NCI-H510A (cell line): ENCODE measurements at regions not wholly inside any gene's neighbourhood (a gene's known extent, or its start where the extent isn't known, plus 50 kb on each side); places are given as distances from the start of the nearest gene placed in this dataset.
"Not testable (repeated sequence)": the region's sequence is repeated elsewhere in the genome, so short reads cannot be mapped to it uniquely, and the experiment has no call there.

Experiments used
- DNase-seq: peaks from one replicate; lab custom pipeline; 2025; lab: John Stamatoyannopoulos, UW

DNA sequence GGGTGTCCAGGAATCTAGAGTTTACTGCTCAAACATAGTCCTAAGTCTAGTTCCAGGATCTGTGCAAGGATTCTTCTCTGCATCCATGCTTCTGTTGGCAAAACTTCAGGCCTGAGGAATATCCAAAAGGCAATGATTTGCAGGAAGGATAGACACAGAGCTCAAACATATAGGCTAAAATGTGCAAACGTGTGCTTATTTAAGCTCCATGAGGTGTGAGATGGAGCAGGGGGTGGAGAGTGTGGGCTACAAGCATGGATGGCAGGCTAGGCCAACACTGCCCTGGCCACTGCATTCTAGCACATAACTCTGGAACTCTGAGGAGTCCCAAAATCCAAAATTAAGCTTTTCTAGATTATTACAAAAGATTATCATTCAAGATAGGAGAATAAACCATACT is 301.1 kb downstream of the PAX3 start:
- DNase-seq: no peak

DNA sequence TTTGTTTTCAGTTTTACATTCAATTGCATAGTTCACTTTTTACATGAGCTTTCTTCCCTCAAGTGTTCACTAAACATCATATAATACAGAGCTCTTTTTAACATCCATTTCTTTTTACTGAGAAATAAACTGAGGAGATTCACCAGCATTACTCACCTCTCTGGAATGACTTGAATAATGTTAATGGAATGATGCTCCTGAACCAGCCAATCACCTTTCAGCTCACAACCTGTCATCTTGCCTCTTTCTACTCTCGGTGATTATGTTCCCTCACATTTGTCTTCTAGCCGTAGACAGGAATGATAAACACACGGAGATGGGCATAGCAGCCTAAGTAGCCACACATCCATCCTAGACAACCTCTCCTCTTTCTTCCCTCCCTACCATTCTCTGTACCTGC is 301.7 kb downstream of the PAX3 start:
- no peak for DNase-seq

- no peak for DNase-seq
These were observed 303.9 kb downstream of the PAX3 start for GRCh38 chr2:221994926-221995325.

GRCh38 chr2:221984376-221984775 is 314.4 kb downstream of the PAX3 start:
- not testable (repeated sequence) for DNase-seq

DNA sequence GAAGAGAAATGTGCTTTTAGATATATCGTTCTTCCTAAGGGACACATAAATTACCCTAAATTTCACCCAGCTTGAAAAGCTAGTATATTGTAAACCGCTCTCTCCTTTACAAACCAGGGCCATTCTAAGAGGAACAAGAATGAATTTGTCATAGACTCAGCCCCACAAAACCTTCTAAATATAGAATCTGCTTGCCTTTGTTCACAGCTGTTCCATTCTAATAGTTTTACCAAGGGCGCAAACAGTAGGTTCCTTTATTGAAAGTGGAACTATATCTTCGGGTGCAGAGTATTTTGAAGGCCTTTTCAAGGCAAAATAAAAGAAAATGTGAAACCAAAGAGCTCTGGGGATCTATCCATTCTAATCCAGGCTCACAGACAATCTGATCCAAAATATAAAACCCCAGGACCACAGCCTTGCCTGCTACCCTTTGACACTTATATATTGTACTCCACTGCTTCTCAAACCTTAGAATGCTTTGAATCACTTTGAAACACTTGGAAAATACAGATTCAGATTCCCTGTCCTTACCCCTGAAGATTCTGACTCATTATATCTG is 316.8 kb downstream of the PAX3 start:
- no peak for DNase-seq

DNA sequence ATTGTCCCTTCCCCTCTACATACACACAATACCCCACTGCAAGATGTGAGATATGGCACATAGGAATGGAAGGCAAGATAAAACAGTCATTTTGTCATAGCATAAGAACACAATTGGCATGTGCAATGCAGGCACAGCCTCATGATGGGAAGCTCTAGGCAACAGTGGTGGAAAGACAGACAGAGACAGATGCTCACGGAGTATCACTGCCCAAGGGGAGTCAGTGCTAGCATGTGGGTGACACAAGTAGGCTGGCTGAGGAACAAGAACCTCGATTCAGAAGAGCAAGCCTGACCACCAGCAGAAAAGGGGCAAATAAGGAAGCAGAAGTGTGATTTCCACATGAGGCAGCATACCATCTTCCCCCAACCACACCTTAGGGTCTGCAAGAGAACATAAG is 323.6 kb downstream of the PAX3 start:
- no peak for DNase-seq

DNA sequence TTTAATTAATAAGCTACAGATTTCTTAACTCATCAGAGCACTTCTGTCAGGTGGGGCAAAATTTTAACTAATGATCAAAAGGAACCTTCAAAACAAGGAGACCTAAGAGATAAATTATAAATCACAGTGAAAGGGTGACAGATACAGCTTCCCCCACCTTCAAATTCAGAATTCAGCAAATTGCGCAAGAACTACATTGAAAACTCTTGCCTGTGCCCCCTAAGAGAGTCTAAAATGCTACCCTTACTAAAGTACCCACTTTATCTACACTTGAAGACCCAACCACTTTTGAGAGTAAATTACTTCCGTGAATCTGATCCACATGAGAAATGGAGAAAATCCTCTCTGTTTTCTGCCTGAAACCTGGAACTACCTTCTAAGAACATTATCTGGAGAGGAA is 324.9 kb downstream of the PAX3 start:
- no peak for DNase-seq

- DNase-seq: no peak
These were observed 325.3 kb downstream of the PAX3 start for GRCh38 chr2:221973502-221973901.

DNA sequence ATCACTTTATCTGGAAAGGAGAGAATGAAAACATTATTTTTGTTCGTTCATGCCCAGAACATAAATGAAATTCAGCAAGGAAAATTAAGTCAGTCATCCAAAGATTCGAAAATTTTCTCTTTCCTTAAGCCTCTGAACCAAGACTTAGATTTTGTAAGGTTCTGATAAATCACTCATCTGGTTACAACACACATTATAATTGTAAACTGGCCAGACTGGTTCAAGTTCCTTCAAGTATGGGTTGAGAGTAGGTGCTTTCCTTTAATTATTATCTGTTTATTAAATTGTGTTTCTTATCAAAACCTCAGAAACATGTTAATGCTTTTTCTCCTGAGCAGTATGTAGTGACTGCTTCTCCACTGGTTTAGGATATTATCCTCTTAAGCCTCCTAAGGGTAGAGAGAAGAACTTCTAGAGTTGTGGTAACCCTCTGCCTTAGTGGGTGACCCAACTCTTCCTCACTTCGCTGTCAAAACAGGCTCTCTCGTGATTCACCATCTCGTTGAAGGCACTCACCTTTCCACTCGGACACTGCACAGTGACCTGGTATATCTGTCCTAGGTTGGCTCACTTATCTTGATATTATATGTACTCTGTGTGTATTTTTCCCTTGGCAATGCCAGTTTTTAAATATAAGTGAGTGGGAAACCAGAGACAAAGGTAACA is 325.9 kb downstream of the PAX3 start:
- no peak for DNase-seq

DNA sequence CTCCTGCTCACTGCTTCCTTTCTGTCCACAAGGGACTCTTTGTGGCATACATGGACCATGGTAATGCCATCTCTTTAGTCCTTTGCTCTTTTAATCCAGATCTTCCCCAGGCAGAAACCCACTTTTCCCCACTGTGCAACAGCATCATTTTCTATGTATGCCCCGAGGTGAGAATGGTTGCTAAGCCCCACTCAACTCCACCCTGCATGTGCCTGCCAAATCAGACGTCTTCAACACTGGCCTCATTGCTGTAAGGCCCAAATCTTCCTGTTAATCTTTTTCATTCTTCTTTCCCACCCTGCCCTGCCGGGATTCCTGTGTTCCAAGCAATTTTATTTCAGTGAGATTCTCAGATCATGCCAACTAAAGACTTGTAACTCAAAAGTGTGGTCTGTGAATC is 328.4 kb downstream of the PAX3 start:
- DNase-seq: no peak

GRCh38 chr2:221969830-221970144 is 329.0 kb downstream of the PAX3 start:
- DNase-seq: no peak

GRCh38 chr2:221969087-221969829 is 329.5 kb downstream of the PAX3 start:
- no peak for DNase-seq

DNA sequence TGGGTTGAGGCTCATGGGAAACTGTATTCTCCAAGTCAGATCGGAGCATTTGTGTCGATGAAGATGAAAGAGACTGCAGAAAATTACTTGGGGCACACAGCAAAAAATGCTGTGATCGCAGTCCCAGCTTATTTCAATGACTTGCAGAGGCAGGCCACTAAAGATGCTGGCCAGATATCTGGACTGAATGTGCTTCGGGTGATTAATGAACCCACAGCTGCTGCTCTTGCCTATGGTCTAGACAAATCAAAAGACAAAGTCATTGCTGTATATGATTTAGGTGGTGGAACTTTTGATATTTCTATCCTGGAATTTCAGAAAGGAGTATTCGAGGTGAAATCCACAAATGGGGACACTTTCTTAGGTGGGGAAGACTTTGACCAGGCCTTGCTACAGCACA is 336.6 kb downstream of the PAX3 start:
- DNase-seq: no peak

DNA sequence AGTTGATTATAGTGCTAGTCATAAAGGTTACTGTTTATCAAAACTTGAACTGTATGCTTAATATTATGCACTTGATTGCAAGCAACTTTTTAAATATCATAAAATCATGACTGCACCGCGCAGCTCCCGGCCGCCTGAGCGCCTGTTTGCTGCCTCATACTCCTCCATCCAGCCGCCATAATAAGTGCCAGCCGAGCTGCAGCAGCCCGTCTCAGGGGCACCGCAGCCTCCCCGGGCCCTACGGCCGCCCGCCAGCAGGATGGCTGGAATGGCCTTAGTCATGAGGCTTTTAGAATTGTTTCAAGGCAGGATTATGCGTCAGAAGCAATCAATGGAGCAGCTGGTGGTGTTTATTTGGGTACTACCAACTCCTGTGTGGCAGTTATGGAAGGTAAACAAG is 337.2 kb downstream of the PAX3 start:
- DNase-seq: no peak

- no peak for DNase-seq
These were observed 340.6 kb downstream of the PAX3 start for GRCh38 chr2:221958224-221958623.

GRCh38 chr2:221948076-221948475 is 350.7 kb downstream of the PAX3 start:
- no peak for DNase-seq

GRCh38 chr2:221944452-221944851 is 354.3 kb downstream of the PAX3 start:
- not testable (repeated sequence) for DNase-seq

DNA sequence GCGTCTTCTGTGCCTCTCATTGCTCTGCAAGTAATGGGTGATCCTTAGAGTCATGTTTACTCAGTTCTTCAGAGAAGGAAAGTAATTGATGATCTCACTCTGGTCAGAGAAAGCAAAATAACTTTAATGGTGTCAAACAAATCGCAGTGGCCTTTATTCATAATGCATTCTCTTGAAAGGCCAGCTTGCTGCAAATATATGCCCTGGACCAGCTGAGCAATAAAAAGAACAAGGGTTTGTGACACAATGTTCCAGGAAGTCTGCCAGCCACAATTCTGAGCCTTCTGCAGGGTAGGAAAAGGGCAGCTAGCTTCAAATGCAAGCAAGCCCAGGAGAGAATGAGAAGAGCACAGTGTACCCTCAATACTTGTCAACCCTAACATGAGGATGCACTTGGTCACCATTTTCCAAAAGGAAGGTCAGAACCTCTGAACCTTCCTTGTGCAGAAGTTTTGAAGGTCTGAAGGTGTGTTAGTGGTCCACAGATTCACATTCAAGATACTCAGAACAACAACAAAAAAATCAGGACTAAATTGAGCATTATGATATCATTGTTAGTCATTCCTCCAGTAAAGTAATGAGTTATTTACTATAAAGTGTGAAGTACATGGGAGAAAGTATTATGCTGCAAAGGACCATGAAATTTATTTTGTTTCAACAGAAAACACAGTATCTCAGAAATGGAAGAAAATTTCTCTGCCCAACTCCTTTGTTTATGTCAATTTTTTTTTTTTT is 355.6 kb downstream of the PAX3 start:
- DNase-seq: no peak

- no peak for DNase-seq
These were observed 359.3 kb upstream of the EPHA4 start for GRCh38 chr2:221931251-221931991.

DNA sequence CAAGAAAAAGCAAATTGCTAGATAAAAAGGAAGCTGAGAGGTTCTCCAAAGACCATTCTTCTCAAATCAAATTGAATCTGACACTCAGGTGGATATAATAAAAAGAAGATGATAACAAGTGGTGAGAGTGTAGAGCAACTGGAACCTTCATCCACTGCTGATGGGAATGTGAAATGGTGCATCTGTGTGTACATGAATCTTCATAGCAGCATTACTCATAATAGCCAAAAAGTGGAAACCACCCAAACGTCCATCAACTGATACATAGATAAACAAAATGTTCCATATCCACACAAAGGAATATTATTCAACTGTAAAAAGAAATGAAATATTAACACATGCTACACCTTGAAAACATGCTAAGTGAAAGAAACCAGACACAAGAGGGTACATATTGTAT is 357.2 kb upstream of the EPHA4 start:
- no peak for DNase-seq

DNA sequence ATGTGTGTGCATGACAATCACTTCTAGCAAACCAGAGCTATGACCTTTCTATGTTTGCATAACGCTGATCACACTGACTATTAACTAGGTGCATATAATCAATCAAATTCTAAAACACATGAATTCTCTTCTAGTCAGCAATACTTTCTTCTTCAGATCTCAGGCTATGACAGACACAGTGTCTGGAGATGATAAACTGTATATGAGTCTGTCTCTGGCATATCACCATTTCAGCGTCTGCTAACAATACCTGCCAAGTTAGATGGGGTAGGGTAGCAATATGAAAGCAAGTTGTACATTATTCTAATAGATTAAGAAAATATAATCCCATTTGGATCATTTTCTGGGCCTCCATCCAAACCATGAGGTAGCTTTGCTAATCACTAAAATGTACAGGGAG is 354.2 kb upstream of the EPHA4 start:
- DNase-seq: no peak

DNA sequence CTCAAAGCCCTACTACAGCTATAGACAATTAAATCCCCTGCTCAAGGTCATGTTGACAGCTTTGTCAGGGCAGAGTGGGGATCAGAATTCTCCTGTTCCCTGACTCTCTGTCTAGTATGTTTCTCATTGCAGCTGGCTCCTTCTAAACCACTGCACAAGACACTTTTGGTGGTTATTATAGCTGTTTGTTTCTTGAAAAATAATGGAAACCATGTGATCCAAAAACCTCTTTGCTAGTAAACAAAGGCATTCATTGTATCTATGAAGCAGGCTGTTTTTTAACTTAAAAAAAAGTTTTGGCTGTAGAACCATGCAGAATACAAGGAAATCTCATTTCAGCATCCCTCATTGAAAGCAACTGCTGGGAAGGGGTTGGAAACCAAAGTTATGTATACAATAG is 352.5 kb upstream of the EPHA4 start:
- no peak for DNase-seq
